ENCODE measurements at regions not wholly inside any gene's neighbourhood (a gene's known extent, or its start where the extent isn't known, plus 50 kb on each side); places are given as distances from the start of the nearest gene placed in this dataset.

DNA sequence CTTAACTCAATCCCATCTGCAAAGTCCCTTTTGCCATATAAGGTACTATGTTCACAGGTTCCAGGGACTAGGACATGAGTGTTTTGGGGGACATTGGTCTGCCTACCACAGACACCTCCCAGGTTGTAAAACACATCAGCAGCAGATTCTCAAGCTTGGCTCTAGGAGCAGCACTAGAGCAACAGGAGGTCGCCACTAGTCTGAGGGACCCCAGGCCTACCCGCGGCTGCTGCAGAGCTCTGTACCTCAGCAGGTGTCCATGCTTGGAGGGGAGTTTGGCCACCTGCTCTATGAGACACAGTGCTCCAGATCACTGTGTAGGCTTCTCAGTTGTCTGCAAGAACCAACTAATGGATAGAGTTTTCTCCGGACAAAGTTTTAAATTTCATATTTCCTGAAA, 262.2 kb upstream of the ARRDC3 start:
- TF ChIP-seq, protein P1, sequence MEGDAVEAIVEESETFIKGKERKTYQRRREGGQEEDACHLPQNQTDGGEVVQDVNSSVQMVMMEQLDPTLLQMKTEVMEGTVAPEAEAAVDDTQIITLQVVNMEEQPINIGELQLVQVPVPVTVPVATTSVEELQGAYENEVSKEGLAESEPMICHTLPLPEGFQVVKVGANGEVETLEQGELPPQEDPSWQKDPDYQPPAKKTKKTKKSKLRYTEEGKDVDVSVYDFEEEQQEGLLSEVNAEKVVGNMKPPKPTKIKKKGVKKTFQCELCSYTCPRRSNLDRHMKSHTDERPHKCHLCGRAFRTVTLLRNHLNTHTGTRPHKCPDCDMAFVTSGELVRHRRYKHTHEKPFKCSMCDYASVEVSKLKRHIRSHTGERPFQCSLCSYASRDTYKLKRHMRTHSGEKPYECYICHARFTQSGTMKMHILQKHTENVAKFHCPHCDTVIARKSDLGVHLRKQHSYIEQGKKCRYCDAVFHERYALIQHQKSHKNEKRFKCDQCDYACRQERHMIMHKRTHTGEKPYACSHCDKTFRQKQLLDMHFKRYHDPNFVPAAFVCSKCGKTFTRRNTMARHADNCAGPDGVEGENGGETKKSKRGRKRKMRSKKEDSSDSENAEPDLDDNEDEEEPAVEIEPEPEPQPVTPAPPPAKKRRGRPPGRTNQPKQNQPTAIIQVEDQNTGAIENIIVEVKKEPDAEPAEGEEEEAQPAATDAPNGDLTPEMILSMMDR (IDR thresholded peaks at IDR 0.05; ENCODE audit: extremely low read depth in 1 of 2, insufficient read depth in 1 of 2, low read depth in 1 of 2, low read length in 2 of 2), result no peak
- TF ChIP-seq EZH2 (IDR thresholded peaks at IDR 0.05; ENCODE audit: borderline replicate concordance, low read depth, low read length, severe bottlenecking) (no peak), POLR2AphosphoS5 (IDR thresholded peaks at IDR 0.05; ENCODE audit: insufficient read depth, low read depth, low read length) (no peak), GATA2 (IDR thresholded peaks at IDR 0.05; ENCODE audit: insufficient read depth, insufficient read length, low read depth, low read length) (no peak), JUN (IDR thresholded peaks at IDR 0.05; ENCODE audit: borderline replicate concordance, insufficient read depth, insufficient read length, low read depth) (no peak), MAX (IDR thresholded peaks at IDR 0.05; ENCODE audit: insufficient read depth, insufficient read length) (no peak), POLR2A (IDR thresholded peaks at IDR 0.05; ENCODE audit: low read depth, low read length) (no peak), MYC (IDR thresholded peaks at IDR 0.05; ENCODE audit: low read depth, low read length) (no peak), FOS (IDR thresholded peaks at IDR 0.05; ENCODE audit: borderline replicate concordance, insufficient read depth, low read length) (no peak)

Measured in endothelial cell of umbilical vein (primary cell).